Gastrocnemius medialis (tissue), 4 donors: ENCODE measurements at regions not wholly inside any gene's neighbourhood (a gene's known extent, or its start where the extent isn't known, plus 50 kb on each side); places are given as distances from the start of the nearest gene placed in this dataset.
"Not testable (repeated sequence)": the region's sequence is repeated elsewhere in the genome, so short reads cannot be mapped to it uniquely, and the experiment has no call there.

Experiments
- ATAC-seq, 2 donors: fragments of 150-250 bp; one replicate each; pipeline ENCODE4 v1.9.1; 2016
- DNase-seq, 2 donors: peaks; one replicate each; pipeline ENCODE4 v3.0.0-alpha.2; 2019
- H3K27ac ChIP-seq, 4 donors: fragments of 200-600 bp; sonication (generic); 1 replicate in 1 of 4; 2 replicates in 3 of 4; pipeline ENCODE4 v1.5.1; 2016 to 2018; ENCODE audit warnings: mild to moderate bottlenecking in 2 of 4, moderate library complexity in 1 of 4
- H3K27me3 ChIP-seq, 3 donors: fragments of 200-600 bp; sonication (generic) in 2 of 3; 1 replicate in 1 of 3; 2 replicates in 2 of 3; pipeline versions ENCODE4 v1.5.1 to v1.6.0; 2016 to 2019; ENCODE audit warnings: mild to moderate bottlenecking in 1 of 3, moderate library complexity in 1 of 3
- H3K36me3 ChIP-seq, 2 donors: fragments of 200-600 bp; sonication (generic) in 1 of 2; one replicate each; pipeline ENCODE4 v1.5.1; 2017 to 2018
- H3K4me1 ChIP-seq, 2 donors: fragments of 200-600 bp; sonication (generic) in 1 of 2; one replicate each; pipeline ENCODE4 v1.5.1; 2016 to 2017; ENCODE audit warnings: mild to moderate bottlenecking in 2 of 2
- H3K4me3 ChIP-seq, 4 donors: fragments of 200-600 bp; sonication (generic) in 3 of 4; 1 replicate in 1 of 4; 2 replicates in 3 of 4; pipeline ENCODE4 v1.5.1; 2016 to 2019; ENCODE audit warnings: mild to moderate bottlenecking in 2 of 4
- H3K9me3 ChIP-seq, 3 donors: fragments of 200-600 bp; sonication (generic) in 2 of 3; 1 replicate in 1 of 3; 2 replicates in 2 of 3; pipeline ENCODE4 v1.5.1; 2016 to 2019
- CTCF ChIP-seq, 5 experiments: fragments of 450-650 bp in 3 of 5; fragments of 200-600 bp in 2 of 5; sonication (generic) in 2 of 5; IDR thresholded peaks in 4 of 5; conservative IDR thresholded peaks in 1 of 5; 1 replicate in 4 of 5; 2 replicates in 1 of 5; pipeline ENCODE4 v1.5.1; 2016 to 2019; ENCODE audit warnings: antibody characterized with exemption in 5 of 5, mild to moderate bottlenecking in 3 of 5, moderate library complexity in 3 of 5
- POLR2A ChIP-seq, 2 donors: fragments of 450-650 bp; IDR thresholded peaks; one replicate each; pipeline ENCODE4 v1.6.1; 2017; ENCODE audit warnings: antibody characterized with exemption in 2 of 2, mild to moderate bottlenecking in 2 of 2, moderate library complexity in 2 of 2
- in situ Hi-C, 4 donors: fragments of 200-750 bp; cut with MboI; loops; one replicate each; pipeline versions ENCODE4 v1.15.0 to v1.8.0; 2017; ENCODE audit warnings: low sequenced_read_pairs in 4 of 4
- intact Hi-C: fragments of 100-400 bp; cut with DNase I; formaldehyde crosslinking; loops from one replicate; pipeline ENCODE4 v1.15.1; 2023; ENCODE audit warnings: low total_unique reads

GRCh38 chr11:37142591-37142990 is 544.6 kb upstream of the RAG2 start:
- in situ Hi-C loops, result no loop called here
- intact Hi-C loops, result no loop called here
- DNase-seq (no peak), ATAC-seq (no peak)
- H3K27ac ChIP-seq, result no peak overlapping the region
- H3K27me3 ChIP-seq, result no peaks in the 10 kb centered on the region
- no peak for TF ChIP-seq POLR2A (IDR thresholded peaks at IDR 0.05)
- H3K36me3 ChIP-seq, result no peaks in the 10 kb centered on the region
- no peak overlapping the region for H3K4me3 ChIP-seq
- H3K4me1 ChIP-seq, result no peaks in the 10 kb centered on the region
- no peaks in the 10 kb centered on the region for H3K9me3 ChIP-seq

- no peaks in the 10 kb centered on the region for H3K36me3 ChIP-seq
- H3K9me3 ChIP-seq, result no peaks in the 10 kb centered on the region
- no peak overlapping the region for H3K27ac ChIP-seq
- H3K4me1 ChIP-seq, result no peaks in the 10 kb centered on the region
- ATAC-seq (no peak), DNase-seq (no peak)
- TF ChIP-seq CTCF (IDR thresholded peaks at IDR 0.05 in 4 of 5, conservative IDR thresholded peaks at IDR 0.05 in 1 of 5), result no peak
- no peak for TF ChIP-seq POLR2A (IDR thresholded peaks at IDR 0.05)
- no peaks in the 10 kb centered on the region for H3K27me3 ChIP-seq
- intact Hi-C loops (no loop called here), in situ Hi-C loops (no loop called here)
- no peak overlapping the region for H3K4me3 ChIP-seq
Observed at GRCh38 chr11:37141707-37142106, 543.7 kb upstream of the RAG2 start.

- in situ Hi-C loops, H3K4me3 ChIP-seq, DNase-seq, H3K9me3 ChIP-seq, H3K27ac ChIP-seq, intact Hi-C loops, ATAC-seq, H3K27me3 ChIP-seq, H3K36me3 ChIP-seq, H3K4me1 ChIP-seq: not testable (repeated sequence)
Observed at GRCh38 chr11:37135606-37136005, 537.6 kb upstream of the RAG2 start.

GRCh38 chr11:37134637-37135036 is 536.6 kb upstream of the RAG2 start:
- TF ChIP-seq CTCF (IDR thresholded peaks at IDR 0.05 in 4 of 5, conservative IDR thresholded peaks at IDR 0.05 in 1 of 5) (no peak), POLR2A (IDR thresholded peaks at IDR 0.05) (no peak)

GRCh38 chr11:37124384-37124783 is 526.3 kb upstream of the RAG2 start:
- in situ Hi-C loops, result no loop called here
- intact Hi-C loops, result no loop called here
- no peak for DNase-seq
- Histone ChIP-seq H3K27me3 (no peaks in the 10 kb centered on the region), H3K27ac (no peak overlapping the region), H3K9me3 (no peaks in the 10 kb centered on the region), H3K4me1 (no peaks in the 10 kb centered on the region), H3K36me3 (no peaks in the 10 kb centered on the region), H3K4me3 (no peak overlapping the region)
- TF ChIP-seq POLR2A (IDR thresholded peaks at IDR 0.05) (no peak), CTCF (IDR thresholded peaks at IDR 0.05 in 4 of 5, conservative IDR thresholded peaks at IDR 0.05 in 1 of 5) (no peak)
- no peak for ATAC-seq

More at GRCh38 chr11:37134637-37135036, 536.6 kb upstream of the RAG2 start:
- no peaks in the 10 kb centered on the region for H3K4me1 ChIP-seq
- no peak overlapping the region for H3K4me3 ChIP-seq
- intact Hi-C loops, result no loop called here
- H3K27me3 ChIP-seq, result no peaks in the 10 kb centered on the region
- ATAC-seq (no peak), DNase-seq (no peak)
- in situ Hi-C loops, result no loop called here
- H3K36me3 ChIP-seq, result no peaks in the 10 kb centered on the region
- H3K9me3 ChIP-seq, result no peaks in the 10 kb centered on the region
- H3K27ac ChIP-seq, result no peak overlapping the region

- TF ChIP-seq POLR2A (IDR thresholded peaks at IDR 0.05), result no peak
- no peak overlapping the region for H3K27ac ChIP-seq
- H3K27me3 ChIP-seq, result no peaks in the 10 kb centered on the region
- no peak for ATAC-seq
- DNase-seq, result no peak
- intact Hi-C loops (no loop called here), in situ Hi-C loops (no loop called here)
- no peaks in the 10 kb centered on the region for H3K9me3 ChIP-seq
- H3K36me3 ChIP-seq, result no peaks in the 10 kb centered on the region
- H3K4me1 ChIP-seq, result no peaks in the 10 kb centered on the region
- no peak overlapping the region for H3K4me3 ChIP-seq
Observed at GRCh38 chr11:37115963-37116362, 517.9 kb upstream of the RAG2 start.
